ENCODE measurements at regions not wholly inside any gene's neighbourhood (a gene's known extent, or its start where the extent isn't known, plus 50 kb on each side); places are given as distances from the start of the nearest gene placed in this dataset.

DNA sequence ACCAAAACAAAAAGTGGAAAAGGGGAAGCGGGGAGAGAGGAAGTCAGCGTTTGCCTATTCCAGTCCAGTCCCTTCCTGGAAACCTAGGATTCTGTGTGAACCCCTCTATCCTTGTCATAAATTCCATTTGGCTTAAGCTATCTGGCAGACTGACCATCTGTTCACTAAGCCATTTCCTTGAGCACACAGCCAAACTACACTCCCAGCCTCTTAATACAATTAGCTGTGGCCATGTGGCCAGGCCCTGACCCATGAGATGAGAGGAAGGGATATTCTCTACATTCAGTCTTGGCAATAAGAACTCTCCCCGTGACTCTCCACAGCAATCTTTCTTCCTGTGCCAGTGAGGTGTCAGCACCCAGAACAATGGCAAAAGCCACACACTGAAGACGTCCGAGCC is 424.8 kb downstream of the TLE1 start:
- TF ChIP-seq, protein P1, sequence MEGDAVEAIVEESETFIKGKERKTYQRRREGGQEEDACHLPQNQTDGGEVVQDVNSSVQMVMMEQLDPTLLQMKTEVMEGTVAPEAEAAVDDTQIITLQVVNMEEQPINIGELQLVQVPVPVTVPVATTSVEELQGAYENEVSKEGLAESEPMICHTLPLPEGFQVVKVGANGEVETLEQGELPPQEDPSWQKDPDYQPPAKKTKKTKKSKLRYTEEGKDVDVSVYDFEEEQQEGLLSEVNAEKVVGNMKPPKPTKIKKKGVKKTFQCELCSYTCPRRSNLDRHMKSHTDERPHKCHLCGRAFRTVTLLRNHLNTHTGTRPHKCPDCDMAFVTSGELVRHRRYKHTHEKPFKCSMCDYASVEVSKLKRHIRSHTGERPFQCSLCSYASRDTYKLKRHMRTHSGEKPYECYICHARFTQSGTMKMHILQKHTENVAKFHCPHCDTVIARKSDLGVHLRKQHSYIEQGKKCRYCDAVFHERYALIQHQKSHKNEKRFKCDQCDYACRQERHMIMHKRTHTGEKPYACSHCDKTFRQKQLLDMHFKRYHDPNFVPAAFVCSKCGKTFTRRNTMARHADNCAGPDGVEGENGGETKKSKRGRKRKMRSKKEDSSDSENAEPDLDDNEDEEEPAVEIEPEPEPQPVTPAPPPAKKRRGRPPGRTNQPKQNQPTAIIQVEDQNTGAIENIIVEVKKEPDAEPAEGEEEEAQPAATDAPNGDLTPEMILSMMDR (IDR thresholded peaks at IDR 0.05; ENCODE audit: low read length), result no peak
- TF ChIP-seq EZH2phosphoT487 (IDR thresholded peaks at IDR 0.05; ENCODE audit: low read length), result no peak
- no peak for TF ChIP-seq EZH2 (optimal IDR thresholded peaks at IDR 0.05; ENCODE audit: low read depth, low read length)
